Spleen (tissue), 7 donors: ENCODE measurements at regions not wholly inside any gene's neighbourhood (a gene's known extent, or its start where the extent isn't known, plus 50 kb on each side); places are given as distances from the start of the nearest gene placed in this dataset.

Experiments used
- CTCF ChIP-seq, 11 experiments: fragments of 200-600 bp in 7 of 11; fragments of 450-650 bp in 4 of 11; sonication (generic) in 4 of 11; IDR thresholded peaks in 8 of 11; conservative IDR thresholded peaks in 3 of 11; 1 replicate in 7 of 11; 2 replicates in 4 of 11; pipeline versions ENCODE4 v1.4.0 to v1.8.0; 2016 to 2021; ENCODE audit warnings: antibody characterized with exemption in 11 of 11, inconsistent platforms in 4 of 11, mild to moderate bottlenecking in 1 of 11
- POLR2A ChIP-seq, 3 donors: fragments of 450-650 bp; IDR thresholded peaks; one replicate each; pipeline ENCODE4 v1.5.1; 2017; ENCODE audit warnings: antibody characterized with exemption in 3 of 3, mild to moderate bottlenecking in 1 of 3
- POLR2AphosphoS5 ChIP-seq, 3 donors: sonication (generic); formaldehyde crosslinking; IDR thresholded peaks; one replicate each; pipeline ENCODE4 v1.5.1; 2017; ENCODE audit warnings: antibody characterized with exemption in 3 of 3
- donor health status: DM: no; HTN: no; CAD: no; lungs with moderate emphysema.
- donor health status: DM: no; HTN: no; CAD: no.
- donor health status: DM: no; HTN: no; CAD: no.

- TF ChIP-seq CTCF (IDR thresholded peaks at IDR 0.05 in 8 of 11, conservative IDR thresholded peaks at IDR 0.05 in 3 of 11) (no peak), POLR2A (IDR thresholded peaks at IDR 0.05) (no peak), POLR2AphosphoS5 (IDR thresholded peaks at IDR 0.05) (no peak)
These were observed 619.2 kb upstream of the CLINT1 start for GRCh38 chr5:158478139-158478538.
